Skin of body (tissue), 1 donor: ENCODE measurements at regions not wholly inside any gene's neighbourhood (a gene's known extent, or its start where the extent isn't known, plus 50 kb on each side); places are given as distances from the start of the nearest gene placed in this dataset.

Experiments
- DNase-seq: peaks from one replicate; lab custom pipeline; 2025; lab: John Stamatoyannopoulos, UW

DNA sequence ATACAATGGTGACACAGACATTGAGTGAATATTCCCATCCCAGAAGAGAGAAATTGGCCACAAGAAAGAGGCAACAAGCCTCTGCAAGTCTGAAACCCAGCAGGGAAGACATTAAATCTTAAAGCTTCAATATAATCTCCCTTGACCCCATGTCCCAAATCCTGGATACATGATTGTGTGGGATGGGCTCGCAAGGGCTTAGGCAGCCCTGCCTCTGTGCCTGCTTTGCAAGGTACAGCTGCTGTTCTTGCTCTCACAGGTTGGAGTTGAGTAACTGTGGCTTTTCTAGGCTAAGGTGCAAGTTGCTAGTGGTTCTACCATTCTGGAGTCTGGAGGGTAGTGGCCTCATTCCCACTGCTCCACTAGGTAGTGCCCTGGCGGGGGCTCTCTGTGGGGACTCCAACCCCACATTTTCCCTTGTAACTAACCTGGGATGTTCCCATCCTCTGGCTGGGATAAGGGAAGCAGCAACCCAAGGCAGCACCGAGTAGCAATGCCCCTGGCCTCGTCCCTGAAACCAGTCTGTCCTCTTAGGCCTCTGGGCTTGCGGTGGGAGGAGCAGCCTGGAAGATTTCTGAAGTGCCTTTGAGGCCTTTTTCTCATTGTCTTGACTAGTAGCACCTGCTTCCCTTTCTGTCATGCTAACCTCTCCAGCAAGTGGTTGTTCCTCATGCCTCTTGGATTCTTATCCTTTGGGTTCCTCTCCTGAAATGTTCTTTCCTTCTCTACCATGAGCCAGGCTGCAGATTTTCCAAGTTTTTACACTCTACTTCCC is 90.0 kb downstream of the FAM174B start:
- no peak for DNase-seq

DNA sequence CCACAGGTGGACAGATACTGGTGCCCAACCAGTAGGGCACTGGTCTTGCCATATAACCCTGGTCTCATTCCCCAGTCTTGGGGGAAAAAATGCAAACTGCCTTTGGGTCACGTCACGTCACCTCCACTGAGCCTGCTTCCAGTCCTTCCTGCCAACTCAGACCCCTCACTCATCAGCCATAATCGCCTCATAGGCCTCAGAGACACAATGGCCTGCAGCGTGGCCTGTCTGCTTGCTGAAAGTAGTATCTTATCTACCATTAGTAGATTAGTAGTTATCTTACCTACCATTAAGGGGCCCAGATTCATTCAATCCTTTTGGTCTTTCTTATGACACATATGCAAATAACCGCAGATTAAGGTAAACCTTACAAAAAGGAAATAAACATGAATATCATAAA is 93.8 kb downstream of the FAM174B start:
- DNase-seq = no peak

DNA sequence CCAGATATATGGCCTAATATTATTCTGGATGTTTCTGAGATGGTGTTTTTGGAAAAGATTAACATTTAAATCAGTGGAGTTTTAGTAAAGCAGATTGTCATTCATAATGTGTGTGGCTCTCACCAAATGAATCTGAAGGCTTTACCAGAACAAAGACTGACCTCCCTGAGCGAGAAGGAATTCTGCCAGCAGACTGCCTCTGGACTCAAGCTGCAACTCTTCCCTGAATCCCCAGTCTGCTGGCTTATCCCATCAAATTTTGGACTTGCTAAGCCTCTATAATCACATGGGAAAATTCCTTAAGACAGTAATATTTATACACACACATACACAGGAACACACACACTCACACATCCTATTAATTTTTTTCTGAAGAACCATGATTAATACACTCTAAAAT is 102.3 kb downstream of the FAM174B start:
- no peak for DNase-seq

DNA sequence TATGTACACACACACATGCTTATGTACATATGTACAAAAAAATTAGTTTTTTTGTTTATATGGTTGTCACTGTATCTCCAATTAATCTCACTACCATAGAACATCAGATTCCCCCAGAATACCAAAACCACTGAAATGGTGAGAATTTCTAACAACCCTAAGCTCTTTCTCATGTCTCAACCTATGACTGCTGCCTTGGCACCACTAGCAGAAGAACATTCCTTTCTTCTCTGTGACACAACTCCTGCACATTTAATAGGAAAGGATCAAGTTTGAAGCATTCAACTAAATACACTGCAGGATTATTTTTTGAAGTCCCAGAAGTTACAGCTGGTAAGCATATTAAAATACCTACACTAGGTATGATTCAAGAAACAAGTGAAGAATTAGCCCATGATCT is 109.6 kb downstream of the FAM174B start:
- no peak for DNase-seq

DNA sequence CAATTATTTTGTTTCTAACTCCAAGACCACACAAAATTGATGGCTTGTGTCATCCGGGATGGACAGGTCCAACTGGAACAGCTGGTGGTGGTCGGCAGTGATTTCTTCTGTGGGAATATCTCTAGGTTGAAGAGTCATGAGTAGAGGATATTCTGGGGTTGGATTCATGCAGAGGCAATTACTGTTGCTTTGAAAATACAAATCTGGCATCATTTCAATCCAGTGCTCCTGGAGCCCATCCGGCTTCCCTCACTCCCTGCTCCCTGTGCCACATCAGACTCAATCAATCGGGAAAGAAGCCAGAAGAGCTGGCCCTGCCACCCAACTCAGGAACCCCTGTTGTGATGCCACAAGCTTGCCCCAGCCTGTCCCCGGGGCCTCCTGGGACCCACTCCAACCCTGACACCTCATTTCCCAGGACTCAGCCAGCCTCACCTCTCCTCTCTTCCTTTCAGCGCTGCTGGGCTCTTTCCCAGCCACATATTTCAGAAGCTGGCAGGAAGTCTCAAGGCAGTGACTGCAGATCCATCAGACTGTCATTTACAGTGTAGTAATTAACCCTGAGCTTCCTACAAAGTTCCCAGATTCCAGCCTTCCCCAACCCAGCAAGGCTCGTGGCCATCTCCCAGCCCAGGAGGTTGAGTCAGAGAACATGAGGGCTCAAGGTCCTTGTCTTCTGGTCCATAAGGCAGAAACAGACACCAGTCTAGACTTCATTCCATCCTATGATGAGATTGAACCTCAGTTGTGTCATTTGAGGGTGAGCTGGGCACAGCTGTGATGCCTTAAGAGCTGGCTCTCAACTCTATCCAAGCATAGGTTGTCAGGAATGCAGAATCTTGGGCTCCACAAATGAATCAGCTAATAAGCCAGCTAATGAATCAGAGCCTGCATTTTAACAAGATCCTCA is 114.0 kb downstream of the FAM174B start:
- DNase-seq = no peak

DNA sequence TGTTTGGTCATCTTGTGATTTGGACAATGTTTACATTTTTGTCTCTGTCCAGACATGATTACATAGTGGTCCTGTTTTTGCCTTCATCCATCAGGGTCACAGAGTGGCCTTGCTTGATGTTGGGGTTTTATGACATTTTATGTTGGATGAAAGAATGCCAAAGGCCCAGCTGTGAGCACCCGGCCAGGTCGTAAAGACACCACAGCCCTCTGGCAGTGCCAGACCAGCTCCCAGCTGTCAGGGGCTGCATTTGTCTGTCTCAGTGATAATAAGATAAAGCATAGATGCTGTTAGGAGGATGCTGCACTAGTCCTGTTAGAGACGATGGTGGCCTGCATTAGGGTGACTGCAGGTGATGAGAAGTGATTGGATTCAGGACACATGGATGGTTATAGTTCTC is 117.5 kb downstream of the FAM174B start:
- DNase-seq = no peak

DNA sequence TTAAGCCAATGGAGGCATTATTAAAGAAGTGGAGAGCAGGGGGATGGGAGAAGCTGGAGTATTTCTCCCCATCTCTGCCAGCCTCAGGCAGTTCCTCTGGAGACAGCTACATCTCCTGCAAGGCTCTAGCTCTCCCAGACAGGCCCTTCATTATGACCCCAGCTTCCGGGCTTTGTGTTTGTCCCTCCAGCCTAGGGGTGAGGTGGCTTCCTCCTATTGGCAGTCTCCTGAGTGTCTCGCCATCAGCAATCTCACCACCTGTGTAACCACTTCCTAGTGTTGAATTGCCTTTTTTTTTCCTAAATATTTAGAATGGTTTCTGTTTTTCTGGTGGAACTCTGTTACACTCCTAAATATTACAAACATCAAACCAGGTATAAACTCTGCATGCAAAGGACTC is 122.3 kb downstream of the FAM174B start:
- no peak for DNase-seq

DNA sequence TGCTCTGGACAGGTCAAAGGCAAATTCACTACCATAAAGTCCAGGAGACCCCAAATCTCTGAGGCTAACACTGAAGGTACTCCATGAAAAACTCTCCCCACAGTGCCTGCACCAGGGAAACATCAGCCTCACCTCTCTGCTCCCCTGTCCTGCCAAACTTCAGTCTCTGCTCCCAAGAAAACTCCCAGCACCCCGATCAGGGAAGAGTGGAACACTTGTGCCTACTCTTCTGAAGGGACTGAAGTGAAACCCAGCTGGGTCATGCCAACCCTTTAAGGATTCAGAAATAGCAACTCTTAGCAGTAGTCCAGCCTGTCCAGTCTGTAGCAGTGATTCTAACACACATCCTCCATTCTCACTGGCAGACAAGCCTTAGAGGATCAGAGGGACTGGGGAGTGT is 124.2 kb downstream of the FAM174B start:
- no peak for DNase-seq

DNA sequence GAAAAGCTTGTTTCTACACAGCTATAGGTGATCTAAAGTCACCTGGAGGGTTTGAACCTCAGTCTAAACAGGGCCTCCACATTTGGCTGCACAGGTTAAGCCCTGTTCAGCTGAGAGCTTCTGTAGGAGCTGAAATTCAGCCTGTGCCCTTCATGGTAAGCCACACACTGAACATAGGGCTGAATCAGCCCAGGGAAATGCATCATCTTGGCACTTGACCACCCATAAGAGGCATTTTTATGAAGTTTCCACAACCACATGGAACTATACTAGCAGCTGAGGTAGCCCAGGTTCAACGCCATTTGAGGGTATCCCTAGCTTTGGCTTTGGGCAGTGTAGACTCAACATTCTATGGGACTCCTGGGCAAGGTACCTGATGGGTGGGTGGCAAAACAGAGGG is 126.8 kb downstream of the FAM174B start:
- DNase-seq = no peak

DNA sequence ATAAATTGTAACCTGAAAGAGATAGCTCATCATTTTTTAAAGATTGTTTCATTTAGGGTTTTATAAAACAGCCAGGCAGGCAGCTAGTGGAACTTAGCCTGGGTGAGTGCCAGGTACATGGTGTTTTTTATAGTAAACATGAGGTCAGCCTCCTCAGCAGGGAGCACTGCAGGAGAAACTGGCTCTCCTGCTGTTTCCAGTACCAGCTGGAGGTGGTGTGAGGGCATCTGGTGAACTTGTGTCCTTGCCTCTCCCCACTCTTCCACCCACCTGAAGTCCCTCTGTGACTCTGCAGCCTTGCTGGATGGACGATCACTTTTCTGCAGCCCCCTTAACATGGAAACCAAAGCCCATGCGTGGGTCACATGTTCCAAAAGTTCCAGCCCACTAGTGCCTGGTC is 128.4 kb downstream of the FAM174B start:
- DNase-seq = no peak

DNA sequence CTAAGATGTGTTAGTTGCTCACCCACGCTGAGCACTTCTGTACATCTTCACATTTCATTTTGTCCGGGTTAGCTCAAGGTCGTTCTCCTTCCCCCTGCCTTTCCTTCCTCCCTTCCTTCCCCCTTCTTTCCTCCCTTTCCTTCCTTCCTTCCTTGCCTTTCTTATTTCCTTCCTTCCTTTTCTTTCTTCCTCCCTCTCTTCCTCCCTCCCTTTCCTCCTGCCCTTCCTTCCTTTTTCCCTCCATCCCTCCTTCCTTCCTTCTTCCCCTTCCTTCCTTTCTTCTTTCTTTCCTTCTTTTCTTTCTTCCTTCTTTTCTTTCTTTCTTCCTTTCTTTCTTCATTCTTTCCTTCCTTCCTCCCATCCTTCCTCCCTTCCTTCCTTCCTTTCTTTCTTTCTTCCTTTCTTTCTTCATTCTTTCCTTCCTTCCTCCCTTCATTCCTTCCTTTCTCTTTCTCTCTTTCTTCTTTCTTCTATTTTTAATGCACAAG is 129.8 kb downstream of the FAM174B start:
- no peak for DNase-seq

DNA sequence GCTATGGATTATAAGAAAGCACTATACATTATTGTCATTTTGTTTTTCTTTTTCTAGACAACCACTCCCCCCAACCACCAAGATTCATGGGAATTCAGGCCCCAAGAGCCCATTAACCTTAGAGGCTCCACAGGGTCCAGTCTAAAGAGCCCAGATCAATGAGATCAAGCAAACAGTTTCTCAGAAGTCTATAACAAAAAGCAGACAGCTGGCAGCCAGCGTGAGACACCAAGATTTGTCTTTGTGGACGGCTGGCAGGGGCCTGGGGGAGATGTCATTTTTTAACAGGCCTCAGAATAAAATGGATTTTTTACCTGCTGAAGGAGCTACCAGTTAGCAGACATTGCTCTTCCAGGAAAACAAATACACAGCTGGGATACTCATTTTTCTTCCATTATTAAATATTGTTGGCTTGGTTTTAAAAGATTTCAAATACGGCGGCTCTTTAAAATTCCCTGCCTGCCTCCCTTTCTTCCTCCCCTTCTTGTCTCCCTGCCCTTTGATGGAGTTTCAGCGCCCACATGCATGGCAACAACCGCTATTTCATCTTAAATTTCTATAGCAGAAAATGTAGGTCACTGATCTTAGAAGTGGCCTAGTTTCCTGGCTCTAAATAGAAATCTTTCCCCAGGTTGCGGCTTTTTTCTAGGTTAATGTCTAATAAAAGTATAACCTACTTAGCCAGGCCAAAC is 130.6 kb downstream of the FAM174B start:
- no peak for DNase-seq

DNA sequence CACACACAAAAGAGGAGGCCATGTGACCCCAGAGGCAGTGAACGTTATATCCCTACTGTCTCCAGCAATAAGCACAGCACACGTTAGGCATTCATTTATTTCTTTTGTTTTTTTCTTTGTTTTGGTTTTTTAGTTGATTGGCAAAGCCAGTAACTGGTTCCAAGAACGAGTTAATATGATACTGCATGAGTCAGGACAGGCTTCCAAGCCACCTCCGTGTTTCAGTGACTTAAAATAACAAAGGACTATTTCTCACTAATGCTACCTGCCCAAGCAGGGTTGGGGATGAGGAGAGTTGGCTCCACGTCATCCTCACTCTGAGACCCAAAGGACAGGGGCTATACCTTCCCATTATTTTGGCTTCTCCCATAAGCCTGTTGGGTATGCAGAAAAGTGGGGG is 130.5 kb downstream of the ST8SIA2 start:
- DNase-seq = no peak

DNA sequence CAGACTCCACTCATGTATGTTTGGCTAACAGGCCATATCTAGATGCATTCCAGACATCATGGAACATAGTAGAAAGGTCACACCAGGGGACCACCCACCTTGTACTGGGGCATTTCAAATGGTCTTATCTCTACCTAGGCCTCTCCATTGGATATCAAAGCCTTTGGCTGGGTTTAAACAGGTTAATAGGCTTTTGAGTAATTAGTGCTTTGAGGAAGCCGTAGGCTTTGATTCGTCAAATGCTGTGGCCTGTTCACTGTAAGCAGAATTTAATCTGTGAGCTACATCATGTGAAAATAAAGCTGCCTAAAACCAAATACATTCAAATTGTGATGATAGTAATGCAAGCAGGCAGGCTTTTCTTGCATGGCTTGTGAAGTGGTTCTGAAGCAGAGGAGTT is 129.5 kb downstream of the ST8SIA2 start:
- DNase-seq = no peak

DNA sequence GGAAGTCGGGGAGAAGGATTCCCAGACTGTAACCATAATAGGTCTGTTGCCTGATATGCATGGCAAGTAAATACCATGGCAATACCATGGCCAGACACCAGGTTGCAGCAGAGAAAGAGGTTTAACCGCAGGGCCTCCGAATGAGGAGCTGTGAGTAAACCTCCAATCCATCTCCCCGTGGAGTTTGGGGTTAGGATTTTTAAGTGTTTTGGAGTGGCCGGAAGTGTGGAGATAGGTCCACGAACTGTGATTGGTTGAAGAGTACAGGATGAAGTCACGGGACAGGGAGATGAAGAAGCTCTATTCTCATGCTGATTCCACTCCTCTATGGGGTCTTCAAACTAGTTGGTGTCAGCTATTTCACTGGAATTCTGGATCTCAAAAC is 127.9 kb downstream of the ST8SIA2 start:
- peak; percentile 86 for DNase-seq

DNA sequence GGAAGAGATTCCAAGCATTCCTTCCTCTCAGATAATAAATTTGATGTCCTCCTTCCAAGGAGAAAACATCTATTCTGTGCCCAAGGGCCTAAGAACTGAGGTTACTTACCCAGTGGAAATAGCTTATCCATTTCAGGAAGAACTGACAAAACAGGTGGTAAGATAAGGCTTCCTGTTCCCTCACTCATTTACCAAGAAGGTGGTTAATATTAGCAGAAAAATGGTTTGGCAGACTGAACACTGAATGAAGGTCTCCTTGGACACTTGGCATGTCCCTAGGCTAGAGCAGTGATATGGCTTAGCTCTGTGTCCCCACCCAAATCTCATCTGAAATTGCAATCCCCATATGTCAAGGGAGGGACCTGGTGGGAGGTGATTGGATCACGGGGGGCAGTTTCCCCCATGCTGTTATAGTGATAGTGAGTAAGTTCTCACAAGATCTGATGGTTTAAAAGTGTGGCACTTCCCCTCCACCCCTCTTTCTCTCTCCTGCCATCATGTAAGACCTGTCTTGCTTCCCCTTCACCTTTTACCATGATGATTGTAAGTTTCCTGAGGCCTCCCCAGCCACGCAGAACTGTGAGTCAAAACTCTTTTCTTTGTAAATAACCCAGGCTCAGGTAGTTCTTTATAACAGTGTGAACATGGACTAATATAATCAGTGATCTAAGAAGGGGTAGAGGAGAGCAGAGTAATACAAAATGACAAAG is 127.4 kb downstream of the ST8SIA2 start:
- no peak for DNase-seq

DNA sequence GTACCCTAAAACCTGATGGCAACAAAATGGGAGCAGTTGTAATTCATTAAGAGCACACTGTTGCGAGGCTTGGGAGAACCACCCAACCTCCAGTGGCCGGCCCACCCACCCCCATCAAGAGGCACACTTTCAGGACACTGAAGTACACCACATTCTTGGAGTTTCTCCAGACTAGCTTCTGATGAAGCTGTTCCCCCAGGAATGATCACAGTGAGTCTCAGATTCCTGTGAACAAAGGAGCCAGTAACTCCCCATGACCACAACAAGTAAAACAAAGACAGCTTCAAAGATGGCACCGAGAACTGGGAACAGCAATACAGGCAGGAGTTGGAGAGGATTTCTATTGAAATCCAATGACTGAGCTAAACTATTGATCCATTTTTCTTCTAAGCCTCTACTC is 126.0 kb downstream of the ST8SIA2 start:
- DNase-seq = no peak
